GM12878 (cell line): ENCODE measurements at regions not wholly inside any gene's neighbourhood (a gene's known extent, or its start where the extent isn't known, plus 50 kb on each side); places are given as distances from the start of the nearest gene placed in this dataset.

Experiments
- ATAC-seq: fragments of 200-7000 bp; cut with Tn5 transposase; 3 replicates; pipeline ENCODE4 v1.9.1; 2020; ENCODE audit warnings: mild to moderate bottlenecking, moderate library complexity
- BruUV-seq: library from RNA; stranded (reverse); fragments of 400-500 nt; replicated peaks from 2 replicates; lab custom pipeline; 2021; lab: Mats Ljungman, UMichigan
- CTCF ChIA-PET: fragments of 300-600 bp; sonication (Branson Sonifier 250); formaldehyde crosslinking; extraction: SDS; loops from one replicate; lab custom pipeline; 2021; ENCODE audit warnings: inconsistent platforms; lab: Yijun Ruan, JAX
- POLR2A ChIA-PET: fragments of 350-600 bp; formaldehyde crosslinking; extraction: SDS; loops from one replicate; lab custom pipeline; 2021; ENCODE audit warnings: inconsistent platforms; lab: Charles Lee
- RAD21 ChIA-PET: fragments of 300-600 bp; sonication (Branson Sonifier 250); formaldehyde crosslinking; loops from one replicate; lab custom pipeline; 2023; ENCODE audit warnings: antibody characterized with exemption; ENCODE audit not compliant: unreplicated experiment; lab: Charles Lee
- SMC1A ChIA-PET: fragments of 300-600 bp; sonication (Branson Sonifier 250); formaldehyde crosslinking; loops from one replicate; lab custom pipeline; 2023; ENCODE audit not compliant: unreplicated experiment, uncharacterized antibody; lab: Charles Lee
- DNase-seq: peaks from one replicate; pipeline ENCODE4 v3.0.0-alpha.2; 2011; ENCODE audit warnings: low read depth, low spot score
- FAIRE-seq: peaks from 3 replicates; lab custom pipeline; 2011; peaks lifted over from hg19 to GRCh38; lab: Jason Lieb, UNC
- H2AFZ ChIP-seq: 2 replicates; pipeline ENCODE4 v1.6.0; 2011; ENCODE audit warnings: low read depth, low read length, control low read depth; ENCODE audit not compliant: control insufficient read depth
- H3K27ac ChIP-seq: 2 replicates; pipeline ENCODE4 v1.5.1; 2011; ENCODE audit warnings: control low read depth; ENCODE audit not compliant: control insufficient read depth, insufficient read depth
- H3K27me3 ChIP-seq, 2 experiments: replicated peaks in 1 of 2; 2 replicates each; pipeline versions ENCODE4 v1.6.0 to v1.6.1; 2011; ENCODE audit warnings: low read length in 1 of 2; ENCODE audit not compliant: control insufficient read depth in 2 of 2, insufficient read depth in 2 of 2
- H3K36me3 ChIP-seq, 2 experiments: 2 replicates each; pipeline ENCODE4 v1.5.1; 2011; ENCODE audit warnings: low read length in 1 of 2; ENCODE audit not compliant: control insufficient read depth in 2 of 2, insufficient read depth in 2 of 2
- H3K4me1 ChIP-seq: 2 replicates; pipeline ENCODE4 v1.6.1; 2011; ENCODE audit warnings: mild to moderate bottlenecking, low read length, moderate library complexity, mixed read lengths; ENCODE audit not compliant: control insufficient read depth, insufficient read depth
- H3K4me2 ChIP-seq: 2 replicates; pipeline ENCODE4 v1.6.0; 2011; ENCODE audit warnings: control low read depth; ENCODE audit not compliant: control insufficient read depth, insufficient read depth
- H3K4me3 ChIP-seq: fragments of 200-600 bp; sonication (generic); 2 replicates; pipeline ENCODE4 v1.5.1; 2016
- H3K79me2 ChIP-seq: 2 replicates; pipeline ENCODE4 v1.6.0; 2011; ENCODE audit warnings: low read length; ENCODE audit not compliant: control insufficient read depth, insufficient read depth
- H3K9ac ChIP-seq: 2 replicates; pipeline ENCODE4 v1.8.0; 2011; ENCODE audit warnings: low read length, control low read depth, mixed read lengths; ENCODE audit not compliant: control insufficient read depth, insufficient read depth
- H3K9me3 ChIP-seq: replicated peaks from 3 replicates; pipeline ENCODE4 v1.5.1; 2011; ENCODE audit warnings: mild to moderate bottlenecking, low read length; ENCODE audit not compliant: control insufficient read depth, insufficient read depth
- H4K20me1 ChIP-seq: 2 replicates; pipeline ENCODE4 v1.6.0; 2011; ENCODE audit not compliant: control insufficient read depth, insufficient read depth
- BCL11A ChIP-seq: IDR thresholded peaks from 2 replicates; pipeline ENCODE4 v1.6.1; 2011; ENCODE audit warnings: low read depth, low read length
- CREM ChIP-seq: IDR thresholded peaks from 2 replicates; pipeline ENCODE4 v1.6.1; 2014; ENCODE audit warnings: antibody characterized with exemption, low read depth
- DPF2 ChIP-seq: fragments of 450-650 bp; IDR thresholded peaks from 2 replicates; pipeline ENCODE4 v1.6.1; 2017; ENCODE audit warnings: mild to moderate bottlenecking
- EED ChIP-seq: sonication (generic); IDR thresholded peaks from 2 replicates; pipeline ENCODE4 v1.6.1; 2016; ENCODE audit warnings: antibody characterized with exemption, low read depth
- ETV6 ChIP-seq, 2 experiments: fragments of 450-650 bp in 1 of 2; IDR thresholded peaks in 1 of 2; conservative IDR thresholded peaks in 1 of 2; 2 replicates each; pipeline ENCODE4 v1.6.1; 2014; ENCODE audit warnings: antibody characterized with exemption in 1 of 2, borderline replicate concordance in 1 of 2, low read depth in 1 of 2, mild to moderate bottlenecking in 1 of 2, moderate library complexity in 1 of 2
- NKRF ChIP-seq: fragments of 450-650 bp; conservative IDR thresholded peaks from 2 replicates; pipeline ENCODE4 v1.6.1; 2017; ENCODE audit warnings: mild to moderate bottlenecking, moderate library complexity
- PAX8 ChIP-seq: fragments of 450-650 bp; IDR thresholded peaks from 2 replicates; pipeline ENCODE4 v1.6.1; 2017; ENCODE audit warnings: mild to moderate bottlenecking, moderate library complexity
- PRDM15 ChIP-seq: fragments of 450-650 bp; formaldehyde crosslinking; IDR thresholded peaks from 2 replicates; pipeline ENCODE4 v1.4.0; 2020; ENCODE audit warnings: mild to moderate bottlenecking, moderate library complexity
- RCOR1 ChIP-seq: conservative IDR thresholded peaks from 2 replicates; pipeline ENCODE4 v1.6.1; 2012; ENCODE audit warnings: low read depth, low read length, improper control_type of control experiment
- RFX5 ChIP-seq: IDR thresholded peaks from 2 replicates; pipeline ENCODE4 v1.6.1; 2011; ENCODE audit warnings: low read depth, low read length, improper control_type of control experiment
- RUNX3 ChIP-seq: IDR thresholded peaks from 2 replicates; pipeline ENCODE4 v1.6.1; 2012; ENCODE audit warnings: low read length, inconsistent platforms
- SMAD5 ChIP-seq: IDR thresholded peaks from 2 replicates; pipeline ENCODE4 v1.6.1; 2016; ENCODE audit warnings: antibody characterized with exemption, low read depth
- SMC3 ChIP-seq: IDR thresholded peaks from 2 replicates; pipeline ENCODE4 v1.6.1; 2011; ENCODE audit warnings: low read length, improper control_type of control experiment, borderline replicate concordance
- SPI1 ChIP-seq: IDR thresholded peaks from 2 replicates; pipeline ENCODE4 v1.6.1; 2011; ENCODE audit warnings: low read depth, mild to moderate bottlenecking, low read length, moderate library complexity, borderline replicate concordance; ENCODE audit not compliant: insufficient read depth
- SREBF1 ChIP-seq: IDR thresholded peaks from 2 replicates; pipeline ENCODE4 v1.6.1; 2012; ENCODE audit warnings: mild to moderate bottlenecking, low read length
- SUZ12 ChIP-seq: fragments of 200-600 bp; sonication (generic); IDR thresholded peaks from one replicate; pipeline ENCODE4 v1.6.1; 2018; ENCODE audit warnings: antibody characterized with exemption, mild to moderate bottlenecking; ENCODE audit not compliant: unreplicated experiment
- TAF1 ChIP-seq: IDR thresholded peaks from 2 replicates; pipeline ENCODE4 v1.6.1; 2011; ENCODE audit warnings: mild to moderate bottlenecking, low read depth, low read length, borderline replicate concordance
- WGBS: methylation state at CpG from one replicate; pipeline ENCODE4 v1.1.6; 2016; ENCODE audit warnings: low lambda C conversion rate; ENCODE audit not compliant: insufficient replicate concordance, insufficient coverage; ENCODE audit errors: missing lambda C conversion rate; 5-methylcytosine and 5-hydroxymethylcytosine counted together
- in situ Hi-C: fragments of 300-500 bp; cut with MboI; formaldehyde crosslinking; loops from 9 replicates; pipeline ENCODE4 v1.14.3; 2018; ENCODE audit warnings: mixed read lengths
- intact Hi-C: fragments of 100-400 bp; cut with micrococcal nuclease; formaldehyde crosslinking; loops from one replicate; pipeline ENCODE4 v1.14.2; 2022; ENCODE audit not compliant: unreplicated experiment
- TF ChIP-seq, protein P1 (sequence below): fragments of 450-650 bp; IDR thresholded peaks from 2 replicates; pipeline ENCODE4 v1.6.1; 2017; ENCODE audit warnings: borderline replicate concordance

- DNase-seq (no peak), ATAC-seq (peak; percentile 36), FAIRE-seq (no peak)
- ChIA-PET CTCF (no interaction called here), SMC1A (interaction anchor here (0.7 to 1.5 kb wide), 2 partner anchors 8 to 10 kb away, joined by 3 read pairs; no protein-coding TSS in a partner anchor), RAD21 (no interaction called here), POLR2A (no interaction called here)
- Histone ChIP-seq H2AFZ (no peak overlapping the region), H3K27ac (no peak overlapping the region), H3K9me3 (no peaks in the 10 kb centered on the region), H3K27me3 (no peaks in the 10 kb centered on the region; a peak in 1 of 4 replicates), H3K4me1 (no peaks in the 10 kb centered on the region), H3K9ac (no peak overlapping the region), H3K4me3 (no peak overlapping the region), H3K79me2 (no peaks in the 10 kb centered on the region), H4K20me1 (no peaks in the 10 kb centered on the region), H3K4me2 (no peak overlapping the region), H3K36me3 (no peaks in the 10 kb centered on the region)
- WGBS, result 0% methylated on average over 3 of the region's 3 CpGs
- in situ Hi-C loops (no loop called here), intact Hi-C loops (no loop called here)
- no TSS peak for BruUV-seq
- TF ChIP-seq PRDM15 (CRISPR knock-in tag) (no peak), RCOR1 (no peak), ETV6 (conservative IDR thresholded peaks at IDR 0.05 in 1 of 2, IDR thresholded peaks at IDR 0.05 in 1 of 2; ENCODE audit: borderline replicate concordance in 1 of 2, low read depth in 1 of 2) (no peak), SMC3 (no peak), RUNX3 (peak; percentile 33; the same call in 1 of the 2 replicates), BCL11A (0 out of 2 replicates have a peak, but pooled peaks have one; percentile 15), RFX5 (no peak), TAF1 (no peak), SMAD5 (no peak), SUZ12 (no peak), SPI1 (peak; percentile 59; the same call in 1 of the 2 replicates), NKRF (no peak), PAX8 (no peak), EED (no peak), DPF2 (no peak), SREBF1 (no peak), CREM (no peak)
- TF ChIP-seq, protein P1, sequence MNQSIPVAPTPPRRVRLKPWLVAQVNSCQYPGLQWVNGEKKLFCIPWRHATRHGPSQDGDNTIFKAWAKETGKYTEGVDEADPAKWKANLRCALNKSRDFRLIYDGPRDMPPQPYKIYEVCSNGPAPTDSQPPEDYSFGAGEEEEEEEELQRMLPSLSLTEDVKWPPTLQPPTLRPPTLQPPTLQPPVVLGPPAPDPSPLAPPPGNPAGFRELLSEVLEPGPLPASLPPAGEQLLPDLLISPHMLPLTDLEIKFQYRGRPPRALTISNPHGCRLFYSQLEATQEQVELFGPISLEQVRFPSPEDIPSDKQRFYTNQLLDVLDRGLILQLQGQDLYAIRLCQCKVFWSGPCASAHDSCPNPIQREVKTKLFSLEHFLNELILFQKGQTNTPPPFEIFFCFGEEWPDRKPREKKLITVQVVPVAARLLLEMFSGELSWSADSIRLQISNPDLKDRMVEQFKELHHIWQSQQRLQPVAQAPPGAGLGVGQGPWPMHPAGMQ, result no peak
Measured at GRCh38 chr2:150034665-150035064, 447.1 kb upstream of the MMADHC start.
